Astrocyte of the cerebellum (primary cell): ENCODE measurements at regions not wholly inside any gene's neighbourhood (a gene's known extent, or its start where the extent isn't known, plus 50 kb on each side); places are given as distances from the start of the nearest gene placed in this dataset.

Experiments
- DNase-seq: peaks from one replicate; pipeline ENCODE4 v3.0.0-alpha.2; 2011; ENCODE audit warnings: low read depth
- H3K4me3 ChIP-seq: 2 replicates; pipeline ENCODE4 v1.5.1; 2011; ENCODE audit warnings: mild to moderate bottlenecking, low read depth, low read length, moderate library complexity
- in situ Hi-C: cut with HindIII; loops from 2 replicates; pipeline ENCODE4 v1.10.0; 2017; ENCODE audit warnings: low sequenced_read_pairs
- TF ChIP-seq, protein P1 (sequence below): IDR thresholded peaks from 2 replicates; pipeline ENCODE4 v1.5.1; 2012; ENCODE audit warnings: low read length, low read depth, moderate library complexity, mild to moderate bottlenecking; ENCODE audit errors: missing control alignments

GRCh38 chr17:69722518-69722917, 308.0 kb downstream of the MAP2K6 start:
- TF ChIP-seq, protein P1, sequence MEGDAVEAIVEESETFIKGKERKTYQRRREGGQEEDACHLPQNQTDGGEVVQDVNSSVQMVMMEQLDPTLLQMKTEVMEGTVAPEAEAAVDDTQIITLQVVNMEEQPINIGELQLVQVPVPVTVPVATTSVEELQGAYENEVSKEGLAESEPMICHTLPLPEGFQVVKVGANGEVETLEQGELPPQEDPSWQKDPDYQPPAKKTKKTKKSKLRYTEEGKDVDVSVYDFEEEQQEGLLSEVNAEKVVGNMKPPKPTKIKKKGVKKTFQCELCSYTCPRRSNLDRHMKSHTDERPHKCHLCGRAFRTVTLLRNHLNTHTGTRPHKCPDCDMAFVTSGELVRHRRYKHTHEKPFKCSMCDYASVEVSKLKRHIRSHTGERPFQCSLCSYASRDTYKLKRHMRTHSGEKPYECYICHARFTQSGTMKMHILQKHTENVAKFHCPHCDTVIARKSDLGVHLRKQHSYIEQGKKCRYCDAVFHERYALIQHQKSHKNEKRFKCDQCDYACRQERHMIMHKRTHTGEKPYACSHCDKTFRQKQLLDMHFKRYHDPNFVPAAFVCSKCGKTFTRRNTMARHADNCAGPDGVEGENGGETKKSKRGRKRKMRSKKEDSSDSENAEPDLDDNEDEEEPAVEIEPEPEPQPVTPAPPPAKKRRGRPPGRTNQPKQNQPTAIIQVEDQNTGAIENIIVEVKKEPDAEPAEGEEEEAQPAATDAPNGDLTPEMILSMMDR = no peak
- H3K4me3 ChIP-seq = no peak overlapping the region
- in situ Hi-C loops = no loop called here
- no peak for DNase-seq

DNA sequence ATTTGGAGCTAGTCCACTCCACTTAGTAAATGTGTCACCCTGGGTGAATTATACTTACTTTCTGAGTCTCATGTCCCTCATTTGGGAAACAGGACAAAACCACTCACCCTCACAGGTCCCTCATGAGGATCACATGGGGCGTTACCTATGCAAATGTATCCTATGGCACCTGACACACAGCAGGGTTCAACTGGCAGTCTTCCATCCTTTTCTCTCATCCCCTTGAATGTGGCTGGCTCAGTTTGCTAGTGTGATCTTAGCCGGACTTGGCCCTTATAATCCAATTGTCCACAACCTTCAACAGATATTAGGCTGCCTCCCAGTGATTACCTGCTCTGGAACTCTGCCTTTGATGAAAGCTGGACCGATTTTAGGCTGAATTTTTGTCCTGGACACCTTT, 308.8 kb downstream of the MAP2K6 start:
- no peak overlapping the region for H3K4me3 ChIP-seq
- TF ChIP-seq, protein P1 = no peak
- in situ Hi-C loops = no loop called here
- no peak for DNase-seq

DNA sequence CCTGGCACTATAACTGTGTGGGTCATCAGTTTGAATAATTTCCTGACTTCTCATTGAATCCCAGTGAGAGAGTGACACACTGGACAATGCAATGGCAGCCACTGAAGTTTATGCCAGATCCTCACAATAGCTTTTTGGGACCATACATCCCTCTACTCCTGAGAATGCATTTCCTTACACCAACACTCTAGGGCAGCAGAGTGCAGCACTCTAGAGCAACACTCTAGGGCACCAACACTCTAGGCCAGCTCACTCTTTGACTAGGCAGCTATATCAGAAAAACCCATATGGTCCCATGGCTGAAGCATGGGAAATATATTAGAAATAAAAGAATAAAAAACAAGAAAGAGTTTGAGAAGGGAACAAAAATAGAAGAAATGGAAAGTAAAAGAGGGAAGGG, 309.2 kb downstream of the MAP2K6 start:
- in situ Hi-C loops = no loop called here
- DNase-seq = no peak
- no peak overlapping the region for H3K4me3 ChIP-seq
- TF ChIP-seq, protein P1 = peak; percentile 16

DNA sequence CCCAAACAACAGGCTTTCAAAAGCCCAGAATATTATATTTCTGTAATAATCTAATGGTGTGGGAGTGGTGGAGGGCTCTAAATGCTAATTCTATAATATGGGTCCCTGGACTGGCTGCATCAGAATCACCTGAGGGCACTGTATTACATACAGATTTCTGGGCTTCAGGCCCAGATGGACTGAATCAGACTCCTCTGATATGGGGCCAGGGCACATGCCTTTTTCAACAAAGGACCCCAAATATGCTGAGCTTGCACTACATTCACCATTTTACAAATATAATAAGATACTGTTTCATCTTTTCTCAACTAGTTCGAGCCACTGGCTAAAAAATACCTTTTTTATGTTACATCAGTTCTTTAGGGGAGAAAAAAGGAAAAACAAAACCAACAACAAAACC, 309.7 kb downstream of the MAP2K6 start:
- in situ Hi-C loops = no loop called here
- TF ChIP-seq, protein P1 = no peak
- no peak for DNase-seq

DNA sequence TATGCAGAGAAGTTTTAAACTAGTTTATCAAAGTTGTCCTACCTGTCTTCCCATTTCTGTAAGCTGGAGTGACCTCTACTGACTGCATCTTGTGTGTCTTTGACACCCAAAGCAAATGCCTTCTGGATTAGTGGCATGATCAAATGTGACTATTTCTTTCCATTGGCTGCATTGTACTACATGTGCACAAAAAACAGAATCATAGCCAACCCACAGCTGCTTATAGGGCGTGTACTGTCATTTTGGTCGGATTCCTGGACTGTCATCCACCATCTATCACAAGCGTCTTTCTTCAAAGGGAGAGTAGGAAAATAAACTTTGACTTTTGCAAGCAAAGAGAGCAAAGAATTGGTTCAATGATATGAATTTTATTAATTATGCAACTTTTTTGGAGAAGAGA, 310.6 kb downstream of the MAP2K6 start:
- H3K4me3 ChIP-seq = no peak overlapping the region
- TF ChIP-seq, protein P1 = no peak
- no peak for DNase-seq
- in situ Hi-C loops = no loop called here

More for the DNA sequence above, 309.7 kb downstream of the MAP2K6 start:
- H3K4me3 ChIP-seq = no peak overlapping the region

DNA sequence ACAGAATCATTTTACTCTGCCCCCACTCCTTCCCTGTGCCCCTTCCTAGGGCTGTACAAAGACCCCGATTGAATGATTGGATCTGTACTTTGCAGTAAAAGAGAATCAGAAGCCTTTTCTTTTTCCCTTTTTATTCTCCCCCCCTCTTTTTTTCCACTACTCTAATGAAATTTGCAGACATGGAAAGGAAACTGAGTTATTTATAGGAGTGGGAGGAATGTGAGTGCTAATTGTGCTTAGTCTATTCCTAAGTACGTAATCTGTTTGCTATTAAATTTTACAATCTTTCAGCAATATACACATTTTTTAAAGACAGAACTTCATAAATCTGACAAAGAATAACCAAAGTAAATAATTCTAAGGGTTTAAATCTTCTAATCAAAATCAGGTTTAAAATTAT, 314.3 kb downstream of the MAP2K6 start:
- TF ChIP-seq, protein P1 = no peak
- in situ Hi-C loops = no loop called here
- no peak overlapping the region for H3K4me3 ChIP-seq
- no peak for DNase-seq

- DNase-seq = peak; percentile 48
- TF ChIP-seq, protein P1 = no peak
- in situ Hi-C loops = no loop called here
Measured at GRCh38 chr17:69729944-69730343, 315.4 kb downstream of the MAP2K6 start.

More at GRCh38 chr17:69729944-69730343, 315.4 kb downstream of the MAP2K6 start:
- no peak overlapping the region for H3K4me3 ChIP-seq
